HG03060 (cell line): ENCODE measurements at regions not wholly inside any gene's neighbourhood (a gene's known extent, or its start where the extent isn't known, plus 50 kb on each side); places are given as distances from the start of the nearest gene placed in this dataset.
"Not testable (repeated sequence)": the region's sequence is repeated elsewhere in the genome, so short reads cannot be mapped to it uniquely, and the experiment has no call there.

Experiments used
- ATAC-seq: cut with Tn5 transposase; IDR thresholded peaks from one replicate; pipeline ENCODE4 v1.9.1; 2021; ENCODE audit warnings: low read depth, moderate number of reproducible peaks; ENCODE audit not compliant: unreplicated experiment

DNA sequence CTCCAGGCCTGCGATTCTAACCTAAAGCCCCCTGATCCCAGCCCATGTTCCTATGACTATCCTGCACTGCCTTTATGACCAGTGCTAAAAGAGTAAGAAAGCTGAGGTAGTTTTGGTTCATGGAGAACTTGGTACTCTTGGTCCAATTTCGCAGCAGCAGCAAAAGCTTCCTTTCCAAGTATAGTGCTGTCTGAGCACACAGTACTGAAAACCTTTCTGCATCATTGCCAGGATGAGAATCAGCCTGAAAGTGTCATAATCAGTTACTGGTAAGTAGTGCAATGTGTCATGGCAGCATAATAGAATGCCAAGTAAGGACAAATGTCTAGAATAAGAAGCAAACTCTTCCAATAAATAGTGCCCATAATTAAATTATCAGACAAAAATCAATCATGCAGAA, 889.6 kb upstream of the ADGRL4 start:
- no peak for ATAC-seq

- ATAC-seq = no peak
Measured at GRCh38 chr1:79895573-79895972, 889.0 kb upstream of the ADGRL4 start.

DNA sequence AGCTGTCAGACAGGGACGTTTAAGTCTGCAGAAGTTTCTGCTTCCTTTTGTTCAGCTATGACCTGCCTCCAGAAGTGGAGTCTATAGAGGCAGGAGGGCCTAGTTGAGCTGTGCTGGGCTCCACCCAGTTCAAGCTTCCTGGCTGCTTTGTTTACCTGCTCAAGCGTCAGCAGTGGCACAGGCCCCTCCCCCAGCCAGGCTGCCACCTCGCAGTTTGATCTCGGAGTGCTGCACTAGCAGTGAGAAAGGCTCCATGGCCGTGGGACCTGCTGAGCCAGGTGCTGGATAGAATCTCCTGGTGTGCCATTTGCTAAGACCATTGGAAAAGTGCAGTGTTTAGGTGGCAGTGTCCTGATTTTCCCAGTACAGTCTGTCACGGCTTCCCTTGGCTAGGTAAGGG, 887.6 kb upstream of the ADGRL4 start:
- ATAC-seq = not testable (repeated sequence)

DNA sequence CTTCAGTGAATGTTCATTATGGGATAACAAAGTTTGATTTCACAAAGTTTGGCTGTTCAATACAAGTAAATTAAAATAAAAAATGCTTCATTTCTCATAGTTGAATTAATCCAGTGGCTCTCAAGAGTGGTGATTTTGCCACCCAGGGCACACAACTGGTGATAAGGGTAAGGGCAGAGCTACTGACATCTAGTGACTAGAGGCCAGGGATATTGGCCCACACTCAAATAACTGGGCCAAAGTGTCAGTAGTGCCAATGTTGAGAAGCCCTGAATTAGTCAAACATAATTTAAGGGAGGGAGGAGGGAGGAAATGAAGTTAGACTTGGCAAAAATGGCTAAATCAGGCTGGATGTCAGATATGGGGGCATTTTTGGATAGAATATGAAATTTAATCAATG, 880.5 kb upstream of the ADGRL4 start:
- ATAC-seq = no peak

GRCh38 chr1:79885101-79885500, 878.6 kb upstream of the ADGRL4 start:
- ATAC-seq = no peak

GRCh38 chr1:79877086-79877485, 870.6 kb upstream of the ADGRL4 start:
- ATAC-seq = no peak

DNA sequence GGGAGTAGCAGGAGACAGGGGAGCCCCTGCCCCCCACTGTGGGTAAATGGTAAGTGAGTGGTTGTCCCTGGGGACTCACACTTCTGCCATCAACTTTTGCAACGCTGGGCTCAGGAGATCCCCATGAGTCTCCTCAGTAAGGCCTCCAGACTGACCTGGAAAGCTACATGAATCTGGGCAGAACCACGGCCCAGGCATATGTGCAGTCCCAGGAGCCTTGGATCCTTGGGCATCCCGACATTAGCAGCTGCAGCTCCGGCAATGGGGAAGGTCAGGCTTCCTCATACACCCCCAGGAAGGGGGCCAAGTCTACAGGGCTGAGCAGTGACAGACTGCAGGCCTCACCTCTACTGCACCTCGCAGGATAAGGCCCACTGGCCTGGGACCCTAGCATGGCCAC, 868.7 kb upstream of the ADGRL4 start:
- ATAC-seq = no peak

GRCh38 chr1:79874289-79874688, 867.8 kb upstream of the ADGRL4 start:
- no peak for ATAC-seq

DNA sequence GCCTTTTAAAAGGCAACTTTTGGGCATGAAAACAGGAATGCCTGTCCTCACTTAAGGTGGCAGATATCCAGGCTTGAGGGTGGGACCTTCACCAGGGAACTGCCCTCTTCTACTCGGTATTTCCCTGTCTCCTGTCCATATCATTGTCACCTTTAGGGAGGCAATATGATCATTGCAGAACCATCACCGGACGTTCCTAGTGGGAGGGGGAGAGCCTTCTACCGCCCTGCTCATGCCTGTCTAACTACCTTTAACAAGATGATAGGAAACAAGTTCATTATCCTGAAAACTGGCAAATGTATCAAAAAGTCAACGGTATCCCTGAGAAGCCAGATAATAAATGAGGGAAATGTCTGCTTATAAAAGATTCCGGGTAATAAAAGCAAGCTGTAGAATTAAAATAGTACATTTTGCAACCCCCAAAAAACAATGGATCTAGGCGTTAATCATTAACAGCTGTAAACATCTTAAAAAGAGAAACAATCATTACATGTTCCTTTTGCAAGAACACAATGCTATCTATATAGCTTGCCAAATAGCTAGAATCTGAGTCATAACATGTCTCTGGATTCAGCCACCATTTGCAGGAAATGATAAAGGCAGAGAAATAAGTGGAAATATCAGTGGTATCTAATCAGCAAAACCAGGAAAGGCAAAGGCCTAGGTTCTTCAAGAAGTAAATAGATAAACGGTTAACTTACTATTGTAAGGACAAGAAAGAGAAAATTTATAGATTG, 852.9 kb upstream of the ADGRL4 start:
- ATAC-seq = no peak

DNA sequence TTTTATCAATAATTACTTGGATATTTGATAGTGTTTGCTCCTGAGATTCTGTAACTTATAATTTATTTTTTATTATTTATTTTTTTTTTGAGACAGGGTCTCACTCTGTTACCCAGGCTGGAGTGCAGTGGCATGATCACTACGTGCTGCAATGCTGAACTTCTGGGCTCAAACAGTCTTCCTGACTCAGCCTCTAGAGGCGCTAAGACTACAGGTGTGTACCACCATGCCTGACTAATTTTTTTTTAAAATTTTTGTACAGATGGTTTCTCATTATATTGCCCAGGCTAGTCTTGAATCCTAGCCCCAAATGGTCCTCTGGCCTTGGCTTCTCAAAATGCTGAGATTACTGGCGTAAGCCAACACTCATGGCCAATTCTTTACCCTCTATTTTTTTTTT, 845.5 kb upstream of the ADGRL4 start:
- ATAC-seq = no peak

DNA sequence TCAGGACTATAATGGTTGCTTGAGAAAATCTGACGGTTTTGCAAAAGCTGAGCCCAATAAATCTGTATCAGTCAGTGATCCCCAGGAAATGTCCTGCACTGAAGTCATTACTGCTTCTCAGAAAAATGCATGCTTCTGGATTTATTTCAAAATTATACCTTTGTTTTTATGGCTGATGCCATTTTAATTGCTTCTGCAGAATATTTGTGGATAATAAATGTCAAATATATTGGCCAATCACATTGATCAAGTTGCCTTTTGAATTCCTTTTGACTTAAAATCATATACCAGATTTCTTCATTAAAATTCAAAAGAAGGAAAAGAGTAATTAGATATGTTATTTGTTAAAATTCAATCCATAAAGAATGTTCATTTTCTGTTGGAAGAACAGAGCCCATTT, 842.9 kb upstream of the ADGRL4 start:
- ATAC-seq = no peak

DNA sequence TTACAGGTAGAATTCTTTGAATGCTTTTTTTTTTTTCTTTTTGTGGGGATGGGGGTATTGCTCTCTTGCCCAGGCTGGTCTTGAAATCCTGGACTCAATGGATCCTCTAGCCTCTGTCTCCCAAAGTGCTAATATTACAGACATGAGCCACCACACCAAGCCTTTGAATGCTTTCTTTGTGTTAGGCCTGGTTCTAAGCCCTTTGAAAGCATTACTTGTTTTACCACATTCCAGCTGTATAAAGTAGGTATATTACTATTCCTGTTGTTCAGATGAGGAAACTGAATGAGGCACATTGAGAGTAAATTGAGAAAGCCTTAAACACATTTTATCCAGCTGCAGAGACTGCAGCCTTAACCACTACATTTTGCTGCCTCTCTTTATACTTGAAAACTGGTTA, 841.8 kb upstream of the ADGRL4 start:
- no peak for ATAC-seq

DNA sequence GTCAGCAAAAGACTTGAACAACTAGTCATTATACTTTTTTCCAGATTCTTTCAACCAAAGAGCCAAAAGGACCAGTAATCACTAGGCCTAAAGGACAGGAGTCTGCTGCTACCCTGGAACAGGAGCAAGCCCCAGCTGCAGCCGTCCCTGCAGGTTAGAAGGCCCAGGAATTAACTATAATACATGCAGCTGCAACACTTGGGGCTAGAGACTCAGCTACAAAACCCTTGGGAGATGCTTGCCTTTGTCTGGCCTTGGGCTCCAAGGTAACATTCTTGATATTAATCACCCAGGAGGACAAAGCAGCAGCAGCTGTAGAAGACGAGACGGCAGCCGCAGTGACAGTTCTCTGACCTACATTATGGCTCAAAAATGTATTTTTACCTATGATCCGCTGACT, 841.2 kb upstream of the ADGRL4 start:
- ATAC-seq = no peak

DNA sequence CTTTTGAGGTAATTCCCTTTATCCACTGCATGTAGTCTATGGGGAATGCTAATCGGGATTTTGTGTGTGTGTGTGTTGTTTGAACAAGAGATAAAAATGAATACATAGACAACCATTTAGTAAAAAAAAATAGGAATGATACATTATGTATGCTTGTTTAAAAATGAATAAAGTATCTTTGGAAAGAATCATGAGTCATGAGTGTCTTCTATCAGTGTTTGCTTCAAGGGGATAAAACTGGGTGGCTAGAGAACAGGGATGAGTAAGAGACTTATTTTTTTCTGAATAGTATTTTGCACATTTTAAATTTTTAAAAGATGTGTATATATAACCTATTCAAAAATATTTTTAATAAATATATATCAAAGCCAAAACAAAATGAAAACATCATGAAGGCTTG, 839.4 kb upstream of the ADGRL4 start:
- no peak for ATAC-seq

GRCh38 chr1:79842811-79843210, 836.3 kb upstream of the ADGRL4 start:
- no peak for ATAC-seq

DNA sequence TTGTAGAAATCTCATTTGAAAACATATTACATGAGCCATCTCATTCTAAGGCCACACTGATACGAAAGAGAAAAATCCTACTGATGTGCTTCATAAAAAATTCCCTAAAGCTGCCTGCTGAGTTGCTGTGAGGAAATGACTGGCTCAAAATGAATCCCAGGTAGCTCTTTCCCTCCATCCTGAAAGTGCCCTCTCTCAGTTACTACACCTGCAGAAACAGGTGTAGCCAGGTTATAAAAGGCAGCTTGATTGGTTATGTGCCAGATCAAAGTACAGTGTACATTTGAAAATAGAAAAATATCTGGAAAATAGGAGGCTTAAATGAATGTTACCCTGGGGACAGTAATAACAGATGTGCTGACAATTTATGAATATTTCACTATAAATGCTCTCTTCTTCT, 833.4 kb upstream of the ADGRL4 start:
- no peak for ATAC-seq

- no peak for ATAC-seq
Measured at GRCh38 chr1:79827446-79827845, 820.9 kb upstream of the ADGRL4 start.

GRCh38 chr1:79825551-79825950, 819.0 kb upstream of the ADGRL4 start:
- no peak for ATAC-seq

DNA sequence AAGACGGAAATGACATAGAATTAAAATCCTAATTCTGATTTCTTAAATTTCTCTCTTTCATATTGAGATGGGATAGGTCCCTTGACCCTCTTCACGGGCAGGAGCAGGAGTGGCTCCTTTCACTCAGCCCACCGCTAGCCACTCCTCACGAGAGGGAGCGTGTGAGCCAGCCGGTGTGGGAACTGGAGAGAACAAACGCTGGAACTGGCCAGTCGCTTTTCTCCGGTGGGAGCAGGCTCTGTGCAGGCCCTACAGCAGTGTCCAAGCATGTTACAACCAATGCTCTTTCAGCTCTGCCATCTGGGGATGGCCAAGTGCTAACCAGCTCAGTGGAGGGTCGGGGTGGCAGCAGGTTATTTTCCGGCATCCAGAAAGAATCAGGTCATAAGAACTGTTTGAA, 815.5 kb upstream of the ADGRL4 start:
- ATAC-seq = no peak

GRCh38 chr1:79819140-79819539, 812.6 kb upstream of the ADGRL4 start:
- ATAC-seq = no peak

DNA sequence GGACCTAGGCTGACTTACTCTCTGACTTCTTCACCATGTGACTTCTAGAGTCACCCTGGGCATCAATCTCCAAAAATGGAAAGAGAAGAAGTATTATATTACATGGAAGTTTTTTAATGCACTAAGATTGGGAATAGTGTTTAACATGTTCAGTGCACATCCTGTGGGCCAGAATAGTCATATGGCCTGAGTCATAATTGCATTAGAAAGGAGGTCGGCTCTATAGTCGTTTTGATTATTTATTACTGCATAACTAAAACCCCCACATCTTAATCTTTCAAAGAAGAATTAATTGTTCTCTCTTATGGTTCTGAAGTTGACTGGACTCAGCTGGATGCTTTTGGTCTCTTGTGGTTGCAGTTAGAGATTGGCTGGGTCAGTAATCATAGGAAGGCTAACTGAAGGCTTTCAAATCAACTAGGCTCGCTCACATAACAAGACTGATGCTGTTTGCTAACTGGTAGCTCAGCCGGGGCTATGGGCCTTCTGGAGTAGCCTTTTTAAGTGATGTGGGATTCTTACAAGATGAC, 810.6 kb upstream of the ADGRL4 start:
- ATAC-seq = no peak

DNA sequence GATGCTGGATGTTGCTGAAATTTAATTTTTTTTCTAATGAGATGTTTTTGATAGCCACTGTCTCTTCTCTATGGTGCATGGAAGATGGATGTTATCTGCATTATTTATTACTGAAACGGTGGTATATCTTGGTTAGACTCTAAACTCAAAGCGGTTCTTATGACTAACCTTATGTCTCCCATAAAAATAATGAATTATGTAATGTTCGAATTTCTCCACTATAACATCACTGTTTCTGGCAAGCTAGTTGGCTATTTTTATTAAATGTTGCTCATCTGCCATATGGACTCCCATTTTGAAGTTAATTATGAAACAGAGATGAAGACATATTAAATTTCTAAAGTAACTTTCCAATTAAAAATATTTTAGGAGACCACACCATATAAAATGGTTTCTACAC, 808.6 kb upstream of the ADGRL4 start:
- ATAC-seq = no peak

DNA sequence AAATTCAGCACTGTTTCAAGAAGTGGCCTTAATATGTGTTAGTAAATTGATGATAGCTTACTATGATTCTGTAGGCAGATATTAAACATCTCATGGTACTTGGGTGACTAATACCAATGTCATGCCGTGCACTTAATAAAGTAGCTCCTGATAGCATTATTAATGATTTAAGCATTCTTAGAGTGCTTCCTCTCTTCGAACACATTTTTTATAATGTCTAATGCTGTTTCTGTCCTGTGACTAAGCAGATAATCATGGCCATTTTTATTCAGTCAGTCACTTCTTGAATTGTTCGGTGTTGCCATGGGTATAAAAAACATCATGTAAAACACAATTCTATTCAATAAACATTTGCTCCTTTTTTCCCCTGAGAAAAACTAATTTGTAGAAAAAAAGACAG, 804.6 kb upstream of the ADGRL4 start:
- no peak for ATAC-seq
